ENCODE measurements at regions not wholly inside any gene's neighbourhood (a gene's known extent, or its start where the extent isn't known, plus 50 kb on each side); places are given as distances from the start of the nearest gene placed in this dataset.

DNA sequence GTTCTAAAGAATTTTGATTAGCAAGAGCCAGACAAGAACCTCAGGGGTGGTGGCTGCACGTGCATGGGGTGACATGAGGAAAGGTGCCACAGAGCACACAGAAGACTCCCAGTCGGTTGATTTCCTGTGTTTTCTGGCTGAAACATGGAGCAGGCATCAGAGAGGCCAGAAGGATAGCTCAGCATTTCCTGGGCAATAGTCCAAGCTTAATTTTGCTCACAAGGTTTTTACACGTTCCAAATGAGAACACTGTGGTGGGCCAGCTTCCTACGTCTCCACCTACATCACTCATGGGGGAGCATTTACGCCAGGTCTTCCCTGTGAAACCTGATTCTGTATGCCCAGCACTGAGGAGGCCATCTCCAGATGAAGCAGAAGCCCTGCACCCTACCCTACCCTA, 212.5 kb upstream of the CLNK start:
- BruUV-seq (replicated peaks): no TSS peak
- Mint-ChIP-seq H3K4me1 (ENCODE audit: low read depth, unreplicated experiment) (peaks cover 6% of the 10 kb centered on the region), H3K36me3 (ENCODE audit: insufficient read depth, unreplicated experiment) (peaks cover 13% of the 10 kb centered on the region), H3K27ac (ENCODE audit: unreplicated experiment) (no peak overlapping the region), H3K9me3 (ENCODE audit: unreplicated experiment) (no peaks in the 10 kb centered on the region), H3K4me3 (ENCODE audit: unreplicated experiment) (no peak overlapping the region), H3K27me3 (ENCODE audit: insufficient read depth, unreplicated experiment) (no peaks in the 10 kb centered on the region)
- H3K4me3 ChIP-seq (ENCODE audit: low read depth, low read length): no peak overlapping the region
- no peaks in the 10 kb centered on the region for H3K27me3 ChIP-seq (replicated peaks; ENCODE audit: control insufficient read depth, insufficient read depth, low read length)
- no peaks in the 10 kb centered on the region for H3K36me3 ChIP-seq (ENCODE audit: control insufficient read depth, insufficient read depth, low read length)
- CTCF ChIA-PET: no interaction called here
- POLR2A ChIA-PET: no interaction called here
- TF ChIP-seq, protein P1, sequence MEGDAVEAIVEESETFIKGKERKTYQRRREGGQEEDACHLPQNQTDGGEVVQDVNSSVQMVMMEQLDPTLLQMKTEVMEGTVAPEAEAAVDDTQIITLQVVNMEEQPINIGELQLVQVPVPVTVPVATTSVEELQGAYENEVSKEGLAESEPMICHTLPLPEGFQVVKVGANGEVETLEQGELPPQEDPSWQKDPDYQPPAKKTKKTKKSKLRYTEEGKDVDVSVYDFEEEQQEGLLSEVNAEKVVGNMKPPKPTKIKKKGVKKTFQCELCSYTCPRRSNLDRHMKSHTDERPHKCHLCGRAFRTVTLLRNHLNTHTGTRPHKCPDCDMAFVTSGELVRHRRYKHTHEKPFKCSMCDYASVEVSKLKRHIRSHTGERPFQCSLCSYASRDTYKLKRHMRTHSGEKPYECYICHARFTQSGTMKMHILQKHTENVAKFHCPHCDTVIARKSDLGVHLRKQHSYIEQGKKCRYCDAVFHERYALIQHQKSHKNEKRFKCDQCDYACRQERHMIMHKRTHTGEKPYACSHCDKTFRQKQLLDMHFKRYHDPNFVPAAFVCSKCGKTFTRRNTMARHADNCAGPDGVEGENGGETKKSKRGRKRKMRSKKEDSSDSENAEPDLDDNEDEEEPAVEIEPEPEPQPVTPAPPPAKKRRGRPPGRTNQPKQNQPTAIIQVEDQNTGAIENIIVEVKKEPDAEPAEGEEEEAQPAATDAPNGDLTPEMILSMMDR (IDR thresholded peaks at IDR 0.05; ENCODE audit: insufficient read depth in 1 of 2, low read depth in 1 of 2, low read length in 1 of 2, severe bottlenecking in 1 of 2, unreplicated experiment in 1 of 2): no peak
- no peaks in the 10 kb centered on the region for H3K9me3 ChIP-seq
- no peak for DNase-seq
- intact Hi-C loops (cut with micrococcal nuclease; ENCODE audit: unreplicated experiment): no loop called here
- H3K4me1 ChIP-seq: no peaks in the 10 kb centered on the region

DNA sequence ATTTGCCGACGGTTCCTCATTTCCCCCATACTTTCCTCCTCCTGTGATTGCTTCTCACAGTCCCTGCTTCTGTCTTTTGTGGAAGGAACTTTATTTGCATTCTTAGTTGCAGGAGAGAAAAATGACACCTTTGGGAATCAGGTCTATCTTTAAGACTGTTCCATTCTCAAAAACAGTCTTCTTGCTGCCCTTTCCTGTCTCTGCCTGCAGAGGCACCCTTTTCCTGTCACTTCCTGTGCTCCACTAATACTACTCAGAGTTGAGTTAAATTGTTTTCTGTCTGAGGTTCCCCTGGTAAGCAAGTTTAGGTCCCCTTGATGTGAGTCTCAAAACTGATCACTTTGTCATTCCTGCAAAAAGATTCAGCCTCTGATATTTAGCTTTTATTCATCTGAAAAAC, 208.8 kb upstream of the CLNK start:
- intact Hi-C loops (cut with micrococcal nuclease; ENCODE audit: unreplicated experiment): no loop called here
- no peaks in the 10 kb centered on the region for H3K9me3 ChIP-seq
- TF ChIP-seq, protein P1 (IDR thresholded peaks at IDR 0.05; ENCODE audit: insufficient read depth in 1 of 2, low read depth in 1 of 2, low read length in 1 of 2, severe bottlenecking in 1 of 2, unreplicated experiment in 1 of 2): peak; percentile 38 to 50
- H3K27ac Mint-ChIP-seq (ENCODE audit: unreplicated experiment): no peak overlapping the region
- H3K27me3 Mint-ChIP-seq (ENCODE audit: insufficient read depth, unreplicated experiment): no peaks in the 10 kb centered on the region
- peak in 1 of 2 experiments; percentile 3 for DNase-seq
- H3K4me3 Mint-ChIP-seq (ENCODE audit: unreplicated experiment): no peak overlapping the region
- H3K4me1 ChIP-seq: no peaks in the 10 kb centered on the region
- no TSS peak for BruUV-seq (replicated peaks)
- H3K27me3 ChIP-seq (replicated peaks; ENCODE audit: control insufficient read depth, insufficient read depth, low read length): no peaks in the 10 kb centered on the region
- H3K36me3 Mint-ChIP-seq (ENCODE audit: insufficient read depth, unreplicated experiment): peaks cover 5% of the 10 kb centered on the region
- peaks cover 8% of the 10 kb centered on the region for H3K9me3 Mint-ChIP-seq (ENCODE audit: unreplicated experiment)
- POLR2A ChIA-PET: no interaction called here
- CTCF ChIA-PET: no interaction called here
- H3K36me3 ChIP-seq (ENCODE audit: control insufficient read depth, insufficient read depth, low read length): no peaks in the 10 kb centered on the region
- no peak overlapping the region for H3K4me3 ChIP-seq (ENCODE audit: low read depth, low read length)
- H3K4me1 Mint-ChIP-seq (ENCODE audit: low read depth, unreplicated experiment): peaks cover 6% of the 10 kb centered on the region

DNA sequence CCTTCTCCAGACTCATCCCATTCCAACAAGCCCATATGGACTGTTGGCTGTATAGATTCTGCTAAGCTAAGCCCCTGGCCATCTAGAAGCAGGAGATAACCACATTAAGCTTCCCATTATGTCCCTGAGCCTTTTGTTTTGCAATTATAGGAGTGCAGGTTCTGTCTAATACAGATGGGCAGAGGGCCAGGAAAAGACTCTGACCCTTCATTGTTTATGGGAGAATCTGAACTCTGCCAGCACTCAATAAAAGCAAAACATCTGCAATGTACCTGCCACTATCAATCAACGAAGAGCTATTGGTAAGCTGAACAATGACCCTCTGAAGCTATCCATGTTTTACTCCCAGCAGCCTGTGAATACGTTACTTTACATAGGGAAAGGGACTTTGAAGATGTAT, 207.3 kb upstream of the CLNK start:
- Histone ChIP-seq H3K4me3 (ENCODE audit: low read depth, low read length) (no peak overlapping the region), H3K36me3 (ENCODE audit: control insufficient read depth, insufficient read depth, low read length) (no peaks in the 10 kb centered on the region), H3K9me3 (no peaks in the 10 kb centered on the region), H3K27me3 (replicated peaks; ENCODE audit: control insufficient read depth, insufficient read depth, low read length) (no peaks in the 10 kb centered on the region), H3K4me1 (no peaks in the 10 kb centered on the region)
- Mint-ChIP-seq H3K4me3 (ENCODE audit: unreplicated experiment) (no peak overlapping the region), H3K4me1 (ENCODE audit: low read depth, unreplicated experiment) (peaks cover 6% of the 10 kb centered on the region), H3K27me3 (ENCODE audit: insufficient read depth, unreplicated experiment) (no peaks in the 10 kb centered on the region), H3K9me3 (ENCODE audit: unreplicated experiment) (peaks cover 8% of the 10 kb centered on the region), H3K27ac (ENCODE audit: unreplicated experiment) (no peak overlapping the region), H3K36me3 (ENCODE audit: insufficient read depth, unreplicated experiment) (peaks cover 5% of the 10 kb centered on the region)
- DNase-seq: no peak
- BruUV-seq (replicated peaks): no TSS peak
- POLR2A ChIA-PET: no interaction called here
- TF ChIP-seq, protein P1 (IDR thresholded peaks at IDR 0.05; ENCODE audit: insufficient read depth in 1 of 2, low read depth in 1 of 2, low read length in 1 of 2, severe bottlenecking in 1 of 2, unreplicated experiment in 1 of 2): no peak
- intact Hi-C loops (cut with micrococcal nuclease; ENCODE audit: unreplicated experiment): no loop called here
- CTCF ChIA-PET: no interaction called here
